ENCODE measurements at regions not wholly inside any gene's neighbourhood (a gene's known extent, or its start where the extent isn't known, plus 50 kb on each side); places are given as distances from the start of the nearest gene placed in this dataset.

DNA sequence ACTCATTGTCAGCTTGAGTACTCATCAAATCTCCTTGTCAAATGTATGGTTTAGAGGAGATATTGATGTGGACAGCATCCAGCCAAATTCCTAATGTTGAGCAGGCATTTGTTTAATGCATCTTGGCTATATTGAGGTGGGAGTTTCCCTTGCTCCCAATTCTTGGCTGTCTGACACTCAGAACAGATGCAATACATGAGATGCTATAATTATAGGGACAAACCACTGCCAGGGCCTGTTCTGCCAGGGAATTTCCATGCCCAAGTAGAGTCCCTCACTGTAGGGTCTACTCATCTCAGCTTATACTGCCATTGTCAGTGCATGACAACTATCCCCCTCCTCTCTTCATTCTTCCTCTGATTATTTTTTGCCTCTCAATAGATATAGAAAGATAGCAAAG, 392.0 kb upstream of the KCNN2 start:
- no peak for TF ChIP-seq SNAI2 (CRISPR knock-in tag; IDR thresholded peaks at IDR 0.05)
- TF ChIP-seq, protein P1, sequence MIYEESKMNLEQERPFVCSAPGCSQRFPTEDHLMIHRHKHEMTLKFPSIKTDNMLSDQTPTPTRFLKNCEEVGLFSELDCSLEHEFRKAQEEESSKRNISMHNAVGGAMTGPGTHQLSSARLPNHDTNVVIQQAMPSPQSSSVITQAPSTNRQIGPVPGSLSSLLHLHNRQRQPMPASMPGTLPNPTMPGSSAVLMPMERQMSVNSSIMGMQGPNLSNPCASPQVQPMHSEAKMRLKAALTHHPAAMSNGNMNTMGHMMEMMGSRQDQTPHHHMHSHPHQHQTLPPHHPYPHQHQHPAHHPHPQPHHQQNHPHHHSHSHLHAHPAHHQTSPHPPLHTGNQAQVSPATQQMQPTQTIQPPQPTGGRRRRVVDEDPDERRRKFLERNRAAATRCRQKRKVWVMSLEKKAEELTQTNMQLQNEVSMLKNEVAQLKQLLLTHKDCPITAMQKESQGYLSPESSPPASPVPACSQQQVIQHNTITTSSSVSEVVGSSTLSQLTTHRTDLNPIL (CRISPR knock-in tag; IDR thresholded peaks at IDR 0.05; ENCODE audit: low read depth), result no peak
- no peak for TF ChIP-seq PPARA (CRISPR knock-in tag; IDR thresholded peaks at IDR 0.05; ENCODE audit: borderline replicate concordance)
- TF ChIP-seq ZNF70 (CRISPR knock-in tag; IDR thresholded peaks at IDR 0.05), result no peak
- TF ChIP-seq ISL1 (CRISPR knock-in tag; IDR thresholded peaks at IDR 0.05), result no peak
- TF ChIP-seq TCF4 (CRISPR knock-in tag; IDR thresholded peaks at IDR 0.05; ENCODE audit: borderline replicate concordance), result no peak
- no peak for ATAC-seq

DNA sequence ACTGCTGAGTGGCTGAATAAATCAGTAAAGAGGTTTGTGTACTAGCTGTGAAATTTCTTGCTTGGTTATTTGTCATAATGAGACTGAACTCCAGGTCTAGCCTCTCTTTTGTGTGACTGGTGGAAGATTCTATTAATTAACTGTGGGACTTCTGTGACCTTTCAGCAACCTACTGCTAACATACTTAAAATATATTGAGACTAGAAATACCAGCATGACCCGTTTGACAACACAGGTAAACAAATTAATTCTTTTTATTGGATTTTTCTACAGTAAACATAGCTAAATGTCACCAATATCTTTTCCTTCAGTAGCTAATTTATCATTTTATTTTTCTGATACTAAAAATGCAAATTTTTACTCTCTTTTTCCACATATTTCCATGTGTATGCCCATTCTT, 390.4 kb upstream of the KCNN2 start:
- no peak for ATAC-seq
- TF ChIP-seq ZNF8 (CRISPR knock-in tag; IDR thresholded peaks at IDR 0.05), result no peak
- TF ChIP-seq ISL1 (CRISPR knock-in tag; IDR thresholded peaks at IDR 0.05), result no peak

DNA sequence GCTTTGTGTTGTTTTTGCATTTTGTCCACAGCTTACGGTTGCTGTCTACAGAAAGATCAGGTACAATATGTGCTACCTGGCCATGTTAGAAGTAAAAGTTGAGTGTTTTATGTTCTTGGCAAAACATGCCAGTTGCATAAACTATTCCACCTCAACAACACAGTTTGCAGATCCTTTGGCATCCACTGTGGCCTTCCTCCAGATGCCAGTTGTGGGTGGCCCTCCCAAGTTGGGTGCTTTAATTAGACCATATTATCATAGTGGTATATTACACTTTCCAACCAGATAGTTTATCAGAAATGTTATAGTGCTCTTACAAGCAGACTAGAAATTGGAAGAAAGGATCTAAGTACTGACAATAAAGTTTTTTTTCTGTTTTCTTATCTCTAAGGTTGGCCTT, 386.9 kb upstream of the KCNN2 start:
- TF ChIP-seq ZFP30 (CRISPR knock-in tag; IDR thresholded peaks at IDR 0.05), result no peak
- TF ChIP-seq, protein P1 (CRISPR knock-in tag; IDR thresholded peaks at IDR 0.05; ENCODE audit: low read depth), result no peak
- no peak for TF ChIP-seq CSDC2 (CRISPR knock-in tag; IDR thresholded peaks at IDR 0.05)
- TF ChIP-seq, protein P2, sequence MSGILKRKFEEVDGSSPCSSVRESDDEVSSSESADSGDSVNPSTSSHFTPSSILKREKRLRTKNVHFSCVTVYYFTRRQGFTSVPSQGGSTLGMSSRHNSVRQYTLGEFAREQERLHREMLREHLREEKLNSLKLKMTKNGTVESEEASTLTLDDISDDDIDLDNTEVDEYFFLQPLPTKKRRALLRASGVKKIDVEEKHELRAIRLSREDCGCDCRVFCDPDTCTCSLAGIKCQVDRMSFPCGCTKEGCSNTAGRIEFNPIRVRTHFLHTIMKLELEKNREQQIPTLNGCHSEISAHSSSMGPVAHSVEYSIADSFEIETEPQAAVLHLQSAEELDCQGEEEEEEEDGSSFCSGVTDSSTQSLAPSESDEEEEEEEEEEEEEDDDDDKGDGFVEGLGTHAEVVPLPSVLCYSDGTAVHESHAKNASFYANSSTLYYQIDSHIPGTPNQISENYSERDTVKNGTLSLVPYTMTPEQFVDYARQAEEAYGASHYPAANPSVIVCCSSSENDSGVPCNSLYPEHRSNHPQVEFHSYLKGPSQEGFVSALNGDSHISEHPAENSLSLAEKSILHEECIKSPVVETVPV (CRISPR knock-in tag; IDR thresholded peaks at IDR 0.05), result no peak
- TF ChIP-seq, protein P3, sequence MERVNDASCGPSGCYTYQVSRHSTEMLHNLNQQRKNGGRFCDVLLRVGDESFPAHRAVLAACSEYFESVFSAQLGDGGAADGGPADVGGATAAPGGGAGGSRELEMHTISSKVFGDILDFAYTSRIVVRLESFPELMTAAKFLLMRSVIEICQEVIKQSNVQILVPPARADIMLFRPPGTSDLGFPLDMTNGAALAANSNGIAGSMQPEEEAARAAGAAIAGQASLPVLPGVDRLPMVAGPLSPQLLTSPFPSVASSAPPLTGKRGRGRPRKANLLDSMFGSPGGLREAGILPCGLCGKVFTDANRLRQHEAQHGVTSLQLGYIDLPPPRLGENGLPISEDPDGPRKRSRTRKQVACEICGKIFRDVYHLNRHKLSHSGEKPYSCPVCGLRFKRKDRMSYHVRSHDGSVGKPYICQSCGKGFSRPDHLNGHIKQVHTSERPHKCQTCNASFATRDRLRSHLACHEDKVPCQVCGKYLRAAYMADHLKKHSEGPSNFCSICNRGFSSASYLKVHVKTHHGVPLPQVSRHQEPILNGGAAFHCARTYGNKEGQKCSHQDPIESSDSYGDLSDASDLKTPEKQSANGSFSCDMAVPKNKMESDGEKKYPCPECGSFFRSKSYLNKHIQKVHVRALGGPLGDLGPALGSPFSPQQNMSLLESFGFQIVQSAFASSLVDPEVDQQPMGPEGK (CRISPR knock-in tag; IDR thresholded peaks at IDR 0.05; ENCODE audit: borderline replicate concordance), result no peak
- no peak for TF ChIP-seq OSR1 (CRISPR knock-in tag; IDR thresholded peaks at IDR 0.05)
- TF ChIP-seq, protein P4, sequence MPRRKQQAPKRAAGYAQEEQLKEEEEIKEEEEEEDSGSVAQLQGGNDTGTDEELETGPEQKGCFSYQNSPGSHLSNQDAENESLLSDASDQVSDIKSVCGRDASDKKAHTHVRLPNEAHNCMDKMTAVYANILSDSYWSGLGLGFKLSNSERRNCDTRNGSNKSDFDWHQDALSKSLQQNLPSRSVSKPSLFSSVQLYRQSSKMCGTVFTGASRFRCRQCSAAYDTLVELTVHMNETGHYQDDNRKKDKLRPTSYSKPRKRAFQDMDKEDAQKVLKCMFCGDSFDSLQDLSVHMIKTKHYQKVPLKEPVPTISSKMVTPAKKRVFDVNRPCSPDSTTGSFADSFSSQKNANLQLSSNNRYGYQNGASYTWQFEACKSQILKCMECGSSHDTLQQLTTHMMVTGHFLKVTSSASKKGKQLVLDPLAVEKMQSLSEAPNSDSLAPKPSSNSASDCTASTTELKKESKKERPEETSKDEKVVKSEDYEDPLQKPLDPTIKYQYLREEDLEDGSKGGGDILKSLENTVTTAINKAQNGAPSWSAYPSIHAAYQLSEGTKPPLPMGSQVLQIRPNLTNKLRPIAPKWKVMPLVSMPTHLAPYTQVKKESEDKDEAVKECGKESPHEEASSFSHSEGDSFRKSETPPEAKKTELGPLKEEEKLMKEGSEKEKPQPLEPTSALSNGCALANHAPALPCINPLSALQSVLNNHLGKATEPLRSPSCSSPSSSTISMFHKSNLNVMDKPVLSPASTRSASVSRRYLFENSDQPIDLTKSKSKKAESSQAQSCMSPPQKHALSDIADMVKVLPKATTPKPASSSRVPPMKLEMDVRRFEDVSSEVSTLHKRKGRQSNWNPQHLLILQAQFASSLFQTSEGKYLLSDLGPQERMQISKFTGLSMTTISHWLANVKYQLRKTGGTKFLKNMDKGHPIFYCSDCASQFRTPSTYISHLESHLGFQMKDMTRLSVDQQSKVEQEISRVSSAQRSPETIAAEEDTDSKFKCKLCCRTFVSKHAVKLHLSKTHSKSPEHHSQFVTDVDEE (CRISPR knock-in tag; IDR thresholded peaks at IDR 0.05), result no peak
- TF ChIP-seq BACH2 (CRISPR knock-in tag; IDR thresholded peaks at IDR 0.05; ENCODE audit: borderline replicate concordance), result no peak
- no peak for ATAC-seq

DNA sequence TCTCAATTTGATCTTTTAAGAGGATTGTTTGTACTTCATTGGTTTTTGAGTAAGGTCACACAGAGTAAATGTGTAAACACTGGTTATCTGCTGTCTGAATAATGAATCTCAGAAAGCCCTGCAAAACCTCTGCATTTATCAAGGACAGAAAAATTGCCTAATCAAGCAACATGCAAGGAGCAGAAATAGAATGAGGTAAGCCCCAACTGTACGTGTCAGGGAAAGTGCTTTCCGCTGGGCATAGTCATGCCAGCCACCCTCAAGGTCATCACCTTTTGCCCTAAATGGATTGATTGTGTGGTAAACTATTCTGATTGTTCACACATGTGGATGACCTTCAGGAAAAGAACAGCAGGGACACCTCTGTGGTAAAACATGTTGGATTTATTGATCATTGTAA, 376.9 kb upstream of the KCNN2 start:
- no peak for ATAC-seq
- TF ChIP-seq ZFP3 (CRISPR knock-in tag; IDR thresholded peaks at IDR 0.05) (no peak), ZC3H10 (CRISPR knock-in tag; IDR thresholded peaks at IDR 0.05) (no peak), ZNF70 (CRISPR knock-in tag; IDR thresholded peaks at IDR 0.05) (no peak), OSR1 (CRISPR knock-in tag; IDR thresholded peaks at IDR 0.05) (no peak), ARNTL (CRISPR knock-in tag; IDR thresholded peaks at IDR 0.05; ENCODE audit: borderline replicate concordance, low read depth) (no peak), ZFP30 (CRISPR knock-in tag; IDR thresholded peaks at IDR 0.05) (no peak), CSDC2 (CRISPR knock-in tag; IDR thresholded peaks at IDR 0.05) (no peak), PPARA (CRISPR knock-in tag; IDR thresholded peaks at IDR 0.05; ENCODE audit: borderline replicate concordance) (no peak), RARB (CRISPR knock-in tag; IDR thresholded peaks at IDR 0.05) (no peak), TCF4 (CRISPR knock-in tag; IDR thresholded peaks at IDR 0.05; ENCODE audit: borderline replicate concordance) (no peak), SNAI2 (CRISPR knock-in tag; IDR thresholded peaks at IDR 0.05) (no peak), BACH2 (CRISPR knock-in tag; IDR thresholded peaks at IDR 0.05; ENCODE audit: borderline replicate concordance) (no peak)
- TF ChIP-seq, protein P3 (CRISPR knock-in tag; IDR thresholded peaks at IDR 0.05; ENCODE audit: borderline replicate concordance), result no peak
- TF ChIP-seq, protein P4 (CRISPR knock-in tag; IDR thresholded peaks at IDR 0.05), result no peak
- TF ChIP-seq, protein P2 (CRISPR knock-in tag; IDR thresholded peaks at IDR 0.05), result no peak

All from SK-N-SH treated with all-trans-retinoic acid at 6 μM for 48 hours (cell line).